ENCODE measurements at regions not wholly inside any gene's neighbourhood (a gene's known extent, or its start where the extent isn't known, plus 50 kb on each side); places are given as distances from the start of the nearest gene placed in this dataset.

DNA sequence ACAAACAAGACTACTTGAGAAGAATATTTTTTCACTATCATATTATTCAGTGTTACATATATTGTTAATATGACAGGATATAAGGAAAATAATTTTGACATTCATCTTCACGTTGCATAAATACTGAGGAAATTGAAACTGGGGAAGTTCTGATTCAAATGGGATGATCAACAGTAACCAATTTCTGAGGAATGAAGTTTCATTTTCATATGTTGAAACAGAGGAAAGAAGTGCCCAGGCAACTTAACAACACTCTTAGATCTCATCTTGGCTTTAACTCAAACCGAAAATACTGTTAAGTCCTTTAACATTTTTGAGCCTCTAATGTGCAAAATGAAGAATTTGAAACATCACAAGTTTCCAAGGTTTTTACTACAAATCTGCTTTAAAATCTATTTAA is 612.2 kb upstream of the VRK2 start:
- Histone ChIP-seq H3K79me2 (ENCODE audit: control insufficient read depth, insufficient read depth, low read length, unreplicated experiment) (no peaks in the 10 kb centered on the region), H3K4me3 (ENCODE audit: low read depth, low read length) (peak overlapping the region; percentile 59), H3K27me3 (ENCODE audit: insufficient read depth, low read length) (no peaks in the 10 kb centered on the region), H3K27ac (ENCODE audit: low read depth, low read length) (peak overlapping the region; percentile 62), H2AFZ (ENCODE audit: low read length, unreplicated experiment) (peak overlapping the region; percentile 90), H3K36me3 (ENCODE audit: insufficient read depth, low read length) (no peaks in the 10 kb centered on the region), H3K4me1 (ENCODE audit: control insufficient read depth, insufficient read depth, low read length, unreplicated experiment) (peaks cover 10% of the 10 kb centered on the region)

GRCh38 chr2:57434972-57435371 is 611.6 kb upstream of the VRK2 start:
- H3K36me3 ChIP-seq (ENCODE audit: insufficient read depth, low read length) = no peaks in the 10 kb centered on the region
- peak overlapping the region; percentile 62 for H3K27ac ChIP-seq (ENCODE audit: low read depth, low read length)
- no peaks in the 10 kb centered on the region for H3K27me3 ChIP-seq (ENCODE audit: insufficient read depth, low read length)
- peaks cover 10% of the 10 kb centered on the region for H3K4me1 ChIP-seq (ENCODE audit: control insufficient read depth, insufficient read depth, low read length, unreplicated experiment)
- no peaks in the 10 kb centered on the region for H3K79me2 ChIP-seq (ENCODE audit: control insufficient read depth, insufficient read depth, low read length, unreplicated experiment)
- H3K4me3 ChIP-seq (ENCODE audit: low read depth, low read length) = peak overlapping the region; percentile 59; the same call in 1 of the 2 replicates
- peak overlapping the region; percentile 90 for H2AFZ ChIP-seq (ENCODE audit: low read length, unreplicated experiment)

- Histone ChIP-seq H3K4me3 (ENCODE audit: low read depth, low read length) (no peak overlapping the region), H3K27ac (ENCODE audit: low read depth, low read length) (no peak overlapping the region), H3K79me2 (ENCODE audit: control insufficient read depth, insufficient read depth, low read length, unreplicated experiment) (no peaks in the 10 kb centered on the region), H3K36me3 (ENCODE audit: insufficient read depth, low read length) (no peaks in the 10 kb centered on the region), H3K4me1 (ENCODE audit: control insufficient read depth, insufficient read depth, low read length, unreplicated experiment) (peaks cover 10% of the 10 kb centered on the region), H2AFZ (ENCODE audit: low read length, unreplicated experiment) (no peak overlapping the region), H3K27me3 (ENCODE audit: insufficient read depth, low read length) (no peaks in the 10 kb centered on the region)
These were observed 609.5 kb upstream of the VRK2 start for GRCh38 chr2:57437077-57437476.

- H3K27ac ChIP-seq (ENCODE audit: low read depth, low read length) = no peak overlapping the region
- H2AFZ ChIP-seq (ENCODE audit: low read length, unreplicated experiment) = no peak overlapping the region
- no peaks in the 10 kb centered on the region for H3K36me3 ChIP-seq (ENCODE audit: insufficient read depth, low read length)
- H3K79me2 ChIP-seq (ENCODE audit: control insufficient read depth, insufficient read depth, low read length, unreplicated experiment) = no peaks in the 10 kb centered on the region
- H3K4me1 ChIP-seq (ENCODE audit: control insufficient read depth, insufficient read depth, low read length, unreplicated experiment) = peaks cover 20% of the 10 kb centered on the region
- no peak overlapping the region for H3K4me3 ChIP-seq (ENCODE audit: low read depth, low read length)
- H3K27me3 ChIP-seq (ENCODE audit: insufficient read depth, low read length) = no peaks in the 10 kb centered on the region
These were observed 606.2 kb upstream of the VRK2 start for GRCh38 chr2:57440437-57440836.

DNA sequence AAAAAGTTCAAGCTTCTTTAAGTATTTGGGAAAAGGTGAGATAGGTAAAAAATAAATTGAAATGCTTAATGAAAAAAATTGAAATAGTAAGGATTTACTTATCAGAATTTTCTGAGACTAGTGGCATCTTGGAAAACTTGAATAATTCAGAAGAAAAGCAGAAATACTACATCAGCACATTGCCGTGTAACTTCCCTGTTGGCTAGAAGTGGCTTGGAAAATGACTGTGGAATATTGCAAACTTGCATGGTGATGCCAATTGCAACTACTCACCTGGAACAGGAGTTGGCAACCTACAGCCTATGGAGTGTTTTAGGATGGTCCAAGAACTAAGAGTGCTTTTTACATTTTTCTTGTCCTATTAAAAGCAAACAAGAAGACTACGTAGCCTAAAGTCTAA is 603.5 kb upstream of the VRK2 start:
- no peak overlapping the region for H2AFZ ChIP-seq (ENCODE audit: low read length, unreplicated experiment)
- no peaks in the 10 kb centered on the region for H3K79me2 ChIP-seq (ENCODE audit: control insufficient read depth, insufficient read depth, low read length, unreplicated experiment)
- peaks cover 20% of the 10 kb centered on the region for H3K4me1 ChIP-seq (ENCODE audit: control insufficient read depth, insufficient read depth, low read length, unreplicated experiment)
- H3K36me3 ChIP-seq (ENCODE audit: insufficient read depth, low read length) = no peaks in the 10 kb centered on the region
- H3K4me3 ChIP-seq (ENCODE audit: low read depth, low read length) = no peak overlapping the region
- H3K27ac ChIP-seq (ENCODE audit: low read depth, low read length) = no peak overlapping the region
- H3K27me3 ChIP-seq (ENCODE audit: insufficient read depth, low read length) = no peaks in the 10 kb centered on the region

GRCh38 chr2:57443973-57444521 is 602.6 kb upstream of the VRK2 start:
- no peaks in the 10 kb centered on the region for H3K27me3 ChIP-seq (ENCODE audit: insufficient read depth, low read length)

DNA sequence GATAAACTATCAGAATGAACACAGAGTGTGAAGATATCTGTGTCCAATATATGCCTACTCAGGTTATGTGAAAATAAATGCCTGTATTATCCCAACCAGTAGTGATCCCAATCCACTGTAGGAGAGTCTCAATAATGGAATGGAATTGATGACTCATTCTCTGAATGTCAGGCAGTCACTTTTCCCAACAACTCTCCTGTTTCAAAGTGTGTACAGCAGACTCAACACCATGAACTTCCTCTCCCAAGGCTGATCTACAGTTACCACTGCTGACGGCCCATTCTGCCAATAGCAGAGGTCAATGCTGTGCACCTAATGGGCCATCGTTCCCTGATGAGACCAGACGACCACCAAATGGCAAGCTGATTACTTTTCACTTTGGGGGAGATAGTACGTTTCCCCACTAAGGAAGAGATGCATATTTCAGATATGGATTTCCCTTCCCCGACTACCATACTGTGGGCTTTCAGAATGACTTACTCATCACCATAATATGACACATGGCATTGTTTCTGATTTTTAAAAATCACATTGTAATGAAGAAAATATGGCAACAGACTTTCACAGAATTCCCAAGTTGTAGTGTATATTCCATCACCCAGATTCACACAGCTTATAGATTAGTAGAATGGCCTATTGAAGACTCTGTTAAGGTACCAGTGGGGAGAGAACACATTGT is 601.7 kb upstream of the VRK2 start:
- Histone ChIP-seq H3K79me2 (ENCODE audit: control insufficient read depth, insufficient read depth, low read length, unreplicated experiment) (no peaks in the 10 kb centered on the region), H3K4me3 (ENCODE audit: low read depth, low read length) (no peak overlapping the region), H3K4me1 (ENCODE audit: control insufficient read depth, insufficient read depth, low read length, unreplicated experiment) (peaks cover 20% of the 10 kb centered on the region), H3K27me3 (ENCODE audit: insufficient read depth, low read length) (no peaks in the 10 kb centered on the region), H2AFZ (ENCODE audit: low read length, unreplicated experiment) (no peak overlapping the region), H3K27ac (ENCODE audit: low read depth, low read length) (peak overlapping the region; percentile 15; the same call in 1 of the 2 replicates), H3K36me3 (ENCODE audit: insufficient read depth, low read length) (no peaks in the 10 kb centered on the region)

More at GRCh38 chr2:57443973-57444521, 602.6 kb upstream of the VRK2 start:
- Histone ChIP-seq H3K4me1 (ENCODE audit: control insufficient read depth, insufficient read depth, low read length, unreplicated experiment) (peaks cover 20% of the 10 kb centered on the region), H3K27ac (ENCODE audit: low read depth, low read length) (peak overlapping the region; percentile 15; the same call in 1 of the 2 replicates), H2AFZ (ENCODE audit: low read length, unreplicated experiment) (no peak overlapping the region), H3K36me3 (ENCODE audit: insufficient read depth, low read length) (no peaks in the 10 kb centered on the region), H3K79me2 (ENCODE audit: control insufficient read depth, insufficient read depth, low read length, unreplicated experiment) (no peaks in the 10 kb centered on the region), H3K4me3 (ENCODE audit: low read depth, low read length) (no peak overlapping the region)

DNA sequence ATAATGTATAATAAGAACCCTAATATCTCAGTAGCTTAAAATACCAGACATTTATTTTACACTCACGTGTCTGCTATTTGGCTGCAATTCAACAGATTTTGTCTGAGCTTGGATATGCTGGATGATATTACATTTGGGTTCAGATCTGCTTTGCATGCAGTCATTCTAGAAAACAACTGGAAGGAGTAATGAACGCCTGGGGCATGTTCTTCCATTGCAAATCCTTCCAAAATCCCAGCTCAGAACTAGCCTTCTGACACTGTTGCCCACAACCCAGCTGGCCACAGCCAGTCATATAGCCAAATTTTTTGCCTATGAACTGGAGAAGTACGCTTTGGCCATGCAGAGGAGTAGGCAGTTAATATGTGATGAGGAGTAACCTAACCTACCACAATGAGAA is 597.8 kb upstream of the VRK2 start:
- H3K36me3 ChIP-seq (ENCODE audit: insufficient read depth, low read length) = no peaks in the 10 kb centered on the region
- no peaks in the 10 kb centered on the region for H3K27me3 ChIP-seq (ENCODE audit: insufficient read depth, low read length)
- H3K79me2 ChIP-seq (ENCODE audit: control insufficient read depth, insufficient read depth, low read length, unreplicated experiment) = no peaks in the 10 kb centered on the region
- no peak overlapping the region for H3K4me3 ChIP-seq (ENCODE audit: low read depth, low read length)
- no peak overlapping the region for H3K27ac ChIP-seq (ENCODE audit: low read depth, low read length)
- H2AFZ ChIP-seq (ENCODE audit: low read length, unreplicated experiment) = no peak overlapping the region
- H3K4me1 ChIP-seq (ENCODE audit: control insufficient read depth, insufficient read depth, low read length, unreplicated experiment) = peaks cover 14% of the 10 kb centered on the region

DNA sequence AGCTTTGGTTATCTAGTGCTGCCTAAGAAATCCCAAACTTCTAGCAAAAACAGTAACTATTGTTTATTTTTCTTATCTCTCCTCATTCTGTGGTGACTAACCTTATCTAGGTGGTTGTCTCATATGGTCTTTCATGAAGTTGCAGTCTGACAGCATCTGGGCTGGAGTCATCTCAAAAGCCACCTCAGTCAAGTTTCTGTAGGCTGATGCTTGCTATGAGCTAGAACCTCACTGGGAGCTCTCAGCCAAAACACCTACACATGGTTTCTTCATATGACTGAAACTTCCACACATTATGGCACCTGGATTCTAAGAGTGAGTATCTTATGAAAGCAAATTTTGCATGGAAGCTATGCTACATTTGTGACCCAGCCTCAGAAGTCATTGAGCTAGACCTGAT is 596.4 kb upstream of the VRK2 start:
- no peaks in the 10 kb centered on the region for H3K27me3 ChIP-seq (ENCODE audit: insufficient read depth, low read length)
- H3K27ac ChIP-seq (ENCODE audit: low read depth, low read length) = no peak overlapping the region
- no peaks in the 10 kb centered on the region for H3K79me2 ChIP-seq (ENCODE audit: control insufficient read depth, insufficient read depth, low read length, unreplicated experiment)
- H3K4me1 ChIP-seq (ENCODE audit: control insufficient read depth, insufficient read depth, low read length, unreplicated experiment) = peaks cover under 1% of the 10 kb centered on the region
- no peak overlapping the region for H3K4me3 ChIP-seq (ENCODE audit: low read depth, low read length)
- H3K36me3 ChIP-seq (ENCODE audit: insufficient read depth, low read length) = no peaks in the 10 kb centered on the region
- no peak overlapping the region for H2AFZ ChIP-seq (ENCODE audit: low read length, unreplicated experiment)

- Histone ChIP-seq H2AFZ (ENCODE audit: low read length, unreplicated experiment) (no peak overlapping the region), H3K36me3 (ENCODE audit: insufficient read depth, low read length) (no peaks in the 10 kb centered on the region), H3K4me3 (ENCODE audit: low read depth, low read length) (no peak overlapping the region), H3K27me3 (ENCODE audit: insufficient read depth, low read length) (no peaks in the 10 kb centered on the region), H3K27ac (ENCODE audit: low read depth, low read length) (no peak overlapping the region), H3K79me2 (ENCODE audit: control insufficient read depth, insufficient read depth, low read length, unreplicated experiment) (no peaks in the 10 kb centered on the region), H3K4me1 (ENCODE audit: control insufficient read depth, insufficient read depth, low read length, unreplicated experiment) (no peaks in the 10 kb centered on the region)
These were observed 594.0 kb upstream of the VRK2 start for GRCh38 chr2:57452634-57453033.

GRCh38 chr2:57453945-57454344 is 592.7 kb upstream of the VRK2 start:
- no peak overlapping the region for H3K4me3 ChIP-seq (ENCODE audit: low read depth, low read length)
- H3K36me3 ChIP-seq (ENCODE audit: insufficient read depth, low read length) = no peaks in the 10 kb centered on the region
- H3K4me1 ChIP-seq (ENCODE audit: control insufficient read depth, insufficient read depth, low read length, unreplicated experiment) = no peaks in the 10 kb centered on the region
- no peak overlapping the region for H2AFZ ChIP-seq (ENCODE audit: low read length, unreplicated experiment)
- H3K79me2 ChIP-seq (ENCODE audit: control insufficient read depth, insufficient read depth, low read length, unreplicated experiment) = no peaks in the 10 kb centered on the region
- no peak overlapping the region for H3K27ac ChIP-seq (ENCODE audit: low read depth, low read length)
- no peaks in the 10 kb centered on the region for H3K27me3 ChIP-seq (ENCODE audit: insufficient read depth, low read length)
